ENCODE measurements at regions not wholly inside any gene's neighbourhood (a gene's known extent, or its start where the extent isn't known, plus 50 kb on each side); places are given as distances from the start of the nearest gene placed in this dataset.

GRCh38 chr9:113734826-113735225 lies 141.3 kb upstream of the ZNF618 start:
- Histone ChIP-seq H3K36me3 (replicated peaks; ENCODE audit: insufficient read depth, low read depth) (no peaks in the 10 kb centered on the region), H3K4me2 (no peak overlapping the region), H4K20me1 (ENCODE audit: insufficient read depth, poor library complexity, severe bottlenecking) (no peaks in the 10 kb centered on the region), H3K4me1 (ENCODE audit: insufficient read depth) (no peaks in the 10 kb centered on the region), H3K27ac (no peak overlapping the region), H3K27me3 (no peaks in the 10 kb centered on the region), H3K9me2 (replicated peaks; ENCODE audit: insufficient read depth) (no peaks in the 10 kb centered on the region), H2AFZ (no peak overlapping the region), H3K4me3 (no peak overlapping the region), H3K9me3 (ENCODE audit: low read depth) (no peaks in the 10 kb centered on the region), H3K79me2 (no peaks in the 10 kb centered on the region)
- 89% methylated on average over 3 of the region's 3 CpGs for WGBS (ENCODE audit: low lambda C conversion rate, missing lambda C conversion rate)
- no peak for DNase-seq (ENCODE audit: low spot score)
- TF ChIP-seq, protein P1, sequence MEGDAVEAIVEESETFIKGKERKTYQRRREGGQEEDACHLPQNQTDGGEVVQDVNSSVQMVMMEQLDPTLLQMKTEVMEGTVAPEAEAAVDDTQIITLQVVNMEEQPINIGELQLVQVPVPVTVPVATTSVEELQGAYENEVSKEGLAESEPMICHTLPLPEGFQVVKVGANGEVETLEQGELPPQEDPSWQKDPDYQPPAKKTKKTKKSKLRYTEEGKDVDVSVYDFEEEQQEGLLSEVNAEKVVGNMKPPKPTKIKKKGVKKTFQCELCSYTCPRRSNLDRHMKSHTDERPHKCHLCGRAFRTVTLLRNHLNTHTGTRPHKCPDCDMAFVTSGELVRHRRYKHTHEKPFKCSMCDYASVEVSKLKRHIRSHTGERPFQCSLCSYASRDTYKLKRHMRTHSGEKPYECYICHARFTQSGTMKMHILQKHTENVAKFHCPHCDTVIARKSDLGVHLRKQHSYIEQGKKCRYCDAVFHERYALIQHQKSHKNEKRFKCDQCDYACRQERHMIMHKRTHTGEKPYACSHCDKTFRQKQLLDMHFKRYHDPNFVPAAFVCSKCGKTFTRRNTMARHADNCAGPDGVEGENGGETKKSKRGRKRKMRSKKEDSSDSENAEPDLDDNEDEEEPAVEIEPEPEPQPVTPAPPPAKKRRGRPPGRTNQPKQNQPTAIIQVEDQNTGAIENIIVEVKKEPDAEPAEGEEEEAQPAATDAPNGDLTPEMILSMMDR (IDR thresholded peaks at IDR 0.05; ENCODE audit: poor library complexity): no peak
- TF ChIP-seq EZH2 (IDR thresholded peaks at IDR 0.05; ENCODE audit: borderline replicate concordance): no peak
- TF ChIP-seq EZH2phosphoT487 (IDR thresholded peaks at IDR 0.05; ENCODE audit: low read depth, severe bottlenecking, unreplicated experiment): no peak

DNA sequence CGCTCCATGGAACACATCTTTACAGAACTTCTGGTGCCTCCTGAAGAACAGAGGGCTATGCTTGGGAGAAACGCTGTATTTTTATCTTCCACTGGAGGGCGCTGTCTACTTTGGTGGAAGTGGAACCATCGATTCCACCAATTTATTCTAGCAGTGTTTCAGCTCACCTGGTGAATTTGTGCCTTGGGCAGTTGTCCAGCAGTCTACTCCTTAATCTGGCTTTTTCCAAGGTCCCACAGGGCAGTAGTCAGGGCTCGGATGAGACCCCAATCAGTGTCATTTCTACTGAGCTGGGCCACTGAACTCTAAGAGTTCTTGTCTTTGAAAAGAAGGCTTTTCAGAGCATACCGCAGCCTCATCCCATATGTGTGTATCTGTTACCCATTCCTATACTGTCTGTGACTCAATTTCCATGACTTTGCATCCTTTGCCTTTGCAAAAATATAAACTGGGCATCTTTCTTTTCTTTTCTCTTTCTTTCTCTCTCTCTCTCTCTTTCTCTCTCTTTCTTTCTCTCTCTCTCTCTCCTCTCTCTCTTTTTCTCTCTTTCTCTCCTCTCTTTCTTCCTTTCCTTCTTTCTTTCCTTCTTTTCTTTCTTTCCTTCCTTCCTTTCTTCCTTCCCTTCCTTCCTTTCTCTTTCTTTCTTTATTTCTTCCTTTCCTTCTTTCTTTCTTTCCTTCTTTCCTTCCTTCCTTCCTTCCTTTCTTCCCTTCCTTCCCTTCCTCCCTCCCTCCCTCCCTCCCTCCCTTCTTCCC lies 138.4 kb upstream of the ZNF618 start:
- Histone ChIP-seq H4K20me1 (ENCODE audit: insufficient read depth, poor library complexity, severe bottlenecking) (no peaks in the 10 kb centered on the region), H3K9me2 (replicated peaks; ENCODE audit: insufficient read depth) (no peaks in the 10 kb centered on the region), H3K27me3 (no peaks in the 10 kb centered on the region), H3K4me2 (no peak overlapping the region), H3K27ac (no peak overlapping the region), H3K79me2 (no peaks in the 10 kb centered on the region), H3K9me3 (ENCODE audit: low read depth) (no peaks in the 10 kb centered on the region), H3K4me3 (no peak overlapping the region), H3K4me1 (ENCODE audit: insufficient read depth) (no peaks in the 10 kb centered on the region), H3K36me3 (replicated peaks; ENCODE audit: insufficient read depth, low read depth) (no peaks in the 10 kb centered on the region), H2AFZ (no peak overlapping the region)
- peak; percentile 83 for DNase-seq (ENCODE audit: low spot score)
- WGBS (ENCODE audit: low lambda C conversion rate, missing lambda C conversion rate): 45% methylated on average over 6 of the region's 6 CpGs
- no peak for TF ChIP-seq EZH2phosphoT487 (IDR thresholded peaks at IDR 0.05; ENCODE audit: low read depth, severe bottlenecking, unreplicated experiment)
- TF ChIP-seq, protein P1 (IDR thresholded peaks at IDR 0.05; ENCODE audit: poor library complexity): peak; percentile 81

- Histone ChIP-seq H3K36me3 (replicated peaks; ENCODE audit: insufficient read depth, low read depth) (no peaks in the 10 kb centered on the region), H3K27me3 (no peaks in the 10 kb centered on the region), H4K20me1 (ENCODE audit: insufficient read depth, poor library complexity, severe bottlenecking) (no peaks in the 10 kb centered on the region), H2AFZ (no peak overlapping the region), H3K4me2 (no peak overlapping the region), H3K9me3 (ENCODE audit: low read depth) (no peaks in the 10 kb centered on the region), H3K4me1 (ENCODE audit: insufficient read depth) (no peaks in the 10 kb centered on the region), H3K79me2 (no peaks in the 10 kb centered on the region), H3K9me2 (replicated peaks; ENCODE audit: insufficient read depth) (no peaks in the 10 kb centered on the region), H3K27ac (no peak overlapping the region), H3K4me3 (no peak overlapping the region)
- TF ChIP-seq EZH2 (IDR thresholded peaks at IDR 0.05; ENCODE audit: borderline replicate concordance) (no peak), EZH2phosphoT487 (IDR thresholded peaks at IDR 0.05; ENCODE audit: low read depth, severe bottlenecking, unreplicated experiment) (no peak)
- TF ChIP-seq, protein P1 (IDR thresholded peaks at IDR 0.05; ENCODE audit: poor library complexity): no peak
- 72% methylated on average over 9 of the region's 9 CpGs for WGBS (ENCODE audit: low lambda C conversion rate, missing lambda C conversion rate)
- no peak for DNase-seq (ENCODE audit: low spot score)
Measured at GRCh38 chr9:113738496-113738892, 137.6 kb upstream of the ZNF618 start.

Data from hepatocyte (in vitro differentiated cells).